HG03066 (cell line): ENCODE measurements at regions not wholly inside any gene's neighbourhood (a gene's known extent, or its start where the extent isn't known, plus 50 kb on each side); places are given as distances from the start of the nearest gene placed in this dataset.

ENCODE experiments used
- ATAC-seq: cut with Tn5 transposase; IDR thresholded peaks from one replicate; pipeline ENCODE4 v1.9.1; 2021; ENCODE audit warnings: low read depth; ENCODE audit not compliant: unreplicated experiment

DNA sequence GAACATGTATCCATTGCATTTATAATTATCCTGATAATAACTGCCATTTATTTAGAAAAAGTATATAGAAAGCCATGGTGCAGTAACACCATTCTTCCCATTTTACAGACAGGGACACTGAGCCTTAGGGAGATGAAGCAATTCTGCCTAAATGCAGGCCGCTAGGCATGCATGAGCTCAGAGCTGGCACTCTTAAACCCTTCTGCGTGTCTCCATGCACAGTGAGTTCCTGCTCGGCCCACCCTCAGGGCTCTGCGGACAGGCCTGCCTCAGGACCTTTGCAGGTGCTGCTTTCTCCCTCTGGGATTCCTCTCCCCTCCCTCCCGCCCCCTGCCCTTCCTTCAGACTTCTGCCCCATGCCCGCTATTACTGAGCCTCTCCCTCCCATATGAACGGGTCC, 54.3 kb upstream of the WSB1 start:
- no peak for ATAC-seq

DNA sequence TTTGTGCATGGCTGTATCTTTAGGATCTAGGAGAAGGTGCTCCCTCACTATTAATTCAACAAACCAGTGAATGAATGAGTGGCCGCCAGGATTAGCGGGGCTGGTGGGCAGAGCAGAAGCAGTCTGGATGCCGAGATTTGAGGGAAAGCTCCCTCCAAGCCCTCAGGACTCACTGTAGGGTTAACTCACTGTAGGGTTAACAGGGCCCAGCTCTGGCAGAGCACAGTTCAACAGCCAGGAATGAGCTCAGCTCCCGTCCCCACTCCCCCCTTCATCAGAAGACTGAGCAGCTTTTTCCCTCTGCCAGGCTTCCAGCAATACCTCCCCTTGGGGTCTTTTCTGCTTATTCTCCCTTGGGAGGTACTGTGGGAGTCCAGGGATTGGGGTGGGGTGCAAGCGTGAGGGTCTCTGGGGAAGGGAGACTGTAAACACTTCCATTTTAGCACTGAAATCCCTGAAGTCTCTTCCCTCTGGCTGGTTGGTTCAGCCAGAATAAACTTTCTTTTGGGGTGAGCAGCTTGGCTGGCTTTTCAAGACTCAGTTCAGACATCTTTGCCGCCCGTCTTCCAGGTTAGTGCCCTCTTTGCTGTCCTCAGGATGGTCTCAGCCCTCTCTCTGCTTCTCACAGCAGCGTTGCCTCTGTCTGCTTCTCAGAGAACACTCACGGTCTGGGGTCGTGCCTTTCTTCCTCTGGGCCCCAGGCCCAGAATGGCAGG, 53.7 kb upstream of the WSB1 start:
- no peak for ATAC-seq

- ATAC-seq, result no peak
These were observed 53.1 kb upstream of the WSB1 start for GRCh38 chr17:27240802-27241155.

DNA sequence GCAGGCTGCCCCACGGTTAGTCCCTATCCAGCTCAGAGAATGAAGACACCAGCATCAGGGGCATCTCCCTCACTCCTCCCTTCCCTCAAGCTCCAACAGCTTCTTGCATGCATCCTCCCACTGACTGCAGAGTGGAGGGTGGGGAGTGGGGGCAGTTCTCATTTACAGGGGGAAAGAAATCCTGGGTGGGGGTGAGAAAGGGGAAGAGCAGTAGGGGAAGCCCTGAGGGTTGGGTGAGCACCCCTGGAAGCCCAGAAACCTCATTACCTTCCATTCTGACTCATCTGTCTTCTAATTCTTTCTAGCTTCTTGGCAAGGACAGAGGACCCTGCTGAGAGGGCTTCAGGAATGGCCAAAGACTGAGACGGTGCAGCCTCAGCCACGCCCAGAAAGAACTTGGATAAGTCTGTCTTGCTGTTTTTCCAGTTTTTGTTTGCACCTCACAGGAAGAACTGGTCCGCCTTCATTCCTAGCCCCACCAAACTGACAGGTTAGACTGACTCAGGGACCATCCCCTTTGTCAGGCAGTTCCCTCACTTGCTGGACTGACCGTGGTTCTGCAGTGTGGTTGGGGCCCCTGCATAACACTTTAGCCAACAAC, 52.5 kb upstream of the WSB1 start:
- no peak for ATAC-seq

- ATAC-seq, result no peak
These were observed 51.0 kb upstream of the WSB1 start for GRCh38 chr17:27242951-27243350.

- ATAC-seq, result no peak
These were observed 49.9 kb upstream of the WSB1 start for GRCh38 chr17:27244011-27244410.
